B cell (primary cell): ENCODE measurements at regions not wholly inside any gene's neighbourhood (a gene's known extent, or its start where the extent isn't known, plus 50 kb on each side); places are given as distances from the start of the nearest gene placed in this dataset.

ENCODE experiments used
- CTCF ChIP-seq: fragments of 200-600 bp; IDR thresholded peaks from one replicate; pipeline ENCODE4 v1.8.0; 2022; ENCODE audit warnings: antibody characterized with exemption, mild to moderate bottlenecking
- EZH2 ChIP-seq: IDR thresholded peaks from 2 replicates; pipeline ENCODE4 v1.6.1; 2012; ENCODE audit warnings: borderline replicate concordance, low read depth, mild to moderate bottlenecking, moderate library complexity, low read length; ENCODE audit not compliant: insufficient read depth, poor library complexity, severe bottlenecking

- TF ChIP-seq CTCF (no peak), EZH2 (no peak)
Observed at GRCh38 chr5:54610197-54610944, 92.8 kb downstream of the SNX18 start.
